Neural progenitor cell (in vitro differentiated cells): ENCODE measurements at regions not wholly inside any gene's neighbourhood (a gene's known extent, or its start where the extent isn't known, plus 50 kb on each side); places are given as distances from the start of the nearest gene placed in this dataset.

Experiments used
- CTCF ChIP-seq: fragments of 200-600 bp; sonication (generic); IDR thresholded peaks from 2 replicates; pipeline ENCODE4 v1.5.1; 2017; ENCODE audit warnings: antibody characterized with exemption, mild to moderate bottlenecking
- EZH2 ChIP-seq: fragments of 200-600 bp; sonication (generic); IDR thresholded peaks from 2 replicates; pipeline ENCODE4 v1.6.1; 2017; ENCODE audit warnings: antibody characterized with exemption, mild to moderate bottlenecking, moderate library complexity
- EZH2phosphoT487 ChIP-seq: fragments of 200-600 bp; sonication (generic); IDR thresholded peaks from 2 replicates; pipeline ENCODE4 v1.6.1; 2017; ENCODE audit warnings: antibody characterized with exemption

DNA sequence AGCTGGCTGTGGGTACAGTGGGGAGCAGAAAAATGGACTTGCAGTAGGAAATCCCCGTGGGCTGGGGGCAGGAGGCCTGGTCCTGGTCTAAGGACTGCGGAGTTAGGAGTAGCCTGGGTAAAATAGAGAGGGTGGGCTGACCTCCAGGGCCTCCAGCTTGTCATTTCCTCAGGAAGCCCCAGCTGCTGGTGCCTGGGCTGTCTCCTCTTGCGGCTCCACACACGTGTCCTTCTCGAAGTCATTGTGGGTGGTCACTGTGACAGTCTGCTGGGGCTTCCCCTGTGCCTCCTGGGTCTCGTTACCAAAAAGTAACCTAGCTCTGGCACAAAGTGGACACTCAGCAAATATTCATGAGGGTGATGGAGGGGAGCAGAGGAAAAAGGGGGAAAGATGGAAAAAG is 259.7 kb downstream of the FGF9 start:
- no peak for TF ChIP-seq CTCF
- TF ChIP-seq EZH2 = no peak
- no peak for TF ChIP-seq EZH2phosphoT487
